ENCODE measurements at regions not wholly inside any gene's neighbourhood (a gene's known extent, or its start where the extent isn't known, plus 50 kb on each side); places are given as distances from the start of the nearest gene placed in this dataset.

DNA sequence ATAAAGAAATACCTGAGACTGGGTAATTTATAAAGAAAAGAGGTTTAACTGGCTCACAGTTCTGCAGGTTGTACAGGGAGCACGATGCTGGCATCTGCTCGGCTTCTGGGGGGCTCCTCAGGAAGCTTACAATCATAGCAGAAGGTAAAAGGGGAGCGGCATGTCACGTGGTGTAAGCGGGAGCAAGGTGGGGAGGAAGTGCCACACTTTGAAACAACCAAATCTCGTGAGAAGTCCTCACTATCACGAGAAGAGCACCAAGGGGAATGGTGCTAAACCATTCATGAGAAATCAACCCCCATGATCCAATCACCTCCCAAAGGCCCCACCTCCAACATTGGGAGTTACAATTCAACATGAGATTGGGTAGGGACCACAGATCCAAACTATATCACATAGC, 67.7 kb downstream of the AKR1B1 start:
- no peak for DNase-seq (ENCODE audit: low read depth in 2 of 2)

DNA sequence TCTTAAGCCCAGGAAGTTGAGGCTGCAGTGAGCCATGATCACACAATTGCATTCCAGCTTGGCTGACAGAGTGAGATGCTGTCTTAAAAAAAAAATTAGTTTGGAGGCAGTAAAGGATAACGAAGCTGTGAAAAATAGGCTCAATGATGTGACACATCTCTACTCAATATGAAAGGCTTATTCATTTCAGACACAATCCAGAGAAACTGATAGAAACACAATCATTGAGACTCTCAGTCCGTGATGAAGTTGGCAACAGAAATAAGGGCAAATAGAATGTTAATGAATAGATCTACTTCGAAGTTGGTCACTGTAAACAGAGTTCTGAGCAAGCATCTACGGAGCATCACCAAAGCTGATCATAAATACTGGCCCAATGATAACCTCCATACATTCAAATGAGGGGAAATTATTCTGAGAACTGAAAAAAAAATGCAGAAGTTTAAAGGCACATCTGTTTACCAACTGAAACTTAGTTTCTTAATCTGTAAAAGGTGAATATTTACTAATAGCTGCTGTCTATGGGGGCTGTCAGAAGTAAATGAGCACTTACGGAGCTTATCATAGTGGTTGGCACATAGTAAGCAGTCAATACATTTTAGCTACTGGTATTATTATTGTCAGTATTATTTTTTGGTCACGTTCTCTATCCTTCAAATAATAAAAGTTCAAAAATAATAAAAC, 70.4 kb downstream of the AKR1B1 start:
- DNase-seq (ENCODE audit: low read depth in 2 of 2), result no peak

- no peak for DNase-seq (ENCODE audit: low read depth in 2 of 2)
Observed at GRCh38 chr7:134378562-134378961, 61.8 kb upstream of the SLC35B4 start.

GRCh38 chr7:134376693-134377092, 60.0 kb upstream of the SLC35B4 start:
- no peak for DNase-seq (ENCODE audit: low read depth in 2 of 2)

DNA sequence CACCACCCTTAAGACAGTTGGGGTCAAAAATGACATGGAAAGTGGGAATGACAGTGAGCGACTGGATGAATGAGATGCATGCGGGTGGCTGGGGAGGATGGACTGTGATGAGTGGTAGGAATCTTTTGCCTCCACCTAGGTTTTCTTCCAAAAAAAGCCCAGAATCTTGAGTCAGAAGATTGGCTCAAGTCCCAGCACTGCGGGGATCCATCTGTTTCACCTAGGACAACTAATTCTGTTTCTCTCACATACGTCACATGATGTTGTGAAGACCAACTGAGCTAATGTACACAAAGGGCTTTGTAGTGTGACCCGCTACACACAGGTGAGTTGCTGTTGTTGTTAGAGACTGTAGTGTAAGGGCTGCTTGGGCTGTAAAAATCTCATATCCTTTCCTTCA, 58.5 kb upstream of the SLC35B4 start:
- no peak for DNase-seq (ENCODE audit: low read depth in 2 of 2)

DNA sequence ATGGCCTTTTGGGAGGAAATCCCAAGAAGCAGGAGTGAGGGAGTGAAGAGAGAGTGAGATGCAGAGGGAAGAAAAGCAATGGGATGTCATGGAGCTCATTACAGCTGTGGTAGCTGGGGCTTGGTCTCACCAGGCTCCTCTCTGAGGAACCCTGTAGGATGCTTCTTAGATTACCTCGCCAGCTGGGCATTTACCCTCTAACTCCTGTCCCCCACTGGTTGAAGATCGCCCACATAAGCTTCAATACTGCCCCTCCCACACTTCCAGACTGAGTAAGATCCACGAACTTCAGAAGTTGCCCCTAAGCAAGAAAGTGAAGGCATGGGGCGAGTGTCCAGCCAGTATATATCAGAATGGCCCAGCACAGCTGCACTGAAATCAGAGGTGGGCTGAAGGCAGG, 58.1 kb upstream of the SLC35B4 start:
- DNase-seq (ENCODE audit: low read depth in 2 of 2), result no peak

- DNase-seq (ENCODE audit: low read depth in 2 of 2), result no peak
Observed at GRCh38 chr7:134374291-134374690, 57.6 kb upstream of the SLC35B4 start.

- no peak for DNase-seq (ENCODE audit: low read depth in 2 of 2)
Observed at GRCh38 chr7:134372858-134373257, 56.1 kb upstream of the SLC35B4 start.

DNA sequence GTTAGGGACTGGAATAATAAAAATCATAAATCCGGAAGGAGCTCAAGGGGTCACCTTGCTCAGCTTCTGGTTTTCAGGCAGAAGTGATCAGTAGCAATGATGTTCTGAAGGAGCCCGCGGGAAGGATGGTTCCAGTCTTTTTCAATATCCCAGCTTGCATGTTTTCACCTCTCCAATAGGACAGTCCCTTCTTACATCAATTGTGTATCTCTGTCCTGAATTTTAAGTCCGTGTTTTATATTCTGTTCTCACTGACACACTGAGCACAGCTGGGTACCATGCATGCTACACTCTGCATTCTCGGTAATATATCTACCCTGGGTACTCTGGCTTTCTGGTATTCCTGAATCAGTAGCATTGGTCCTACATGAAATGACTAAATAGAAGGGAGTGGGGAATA, 55.2 kb upstream of the SLC35B4 start:
- DNase-seq (ENCODE audit: low read depth in 2 of 2), result no peak

DNA sequence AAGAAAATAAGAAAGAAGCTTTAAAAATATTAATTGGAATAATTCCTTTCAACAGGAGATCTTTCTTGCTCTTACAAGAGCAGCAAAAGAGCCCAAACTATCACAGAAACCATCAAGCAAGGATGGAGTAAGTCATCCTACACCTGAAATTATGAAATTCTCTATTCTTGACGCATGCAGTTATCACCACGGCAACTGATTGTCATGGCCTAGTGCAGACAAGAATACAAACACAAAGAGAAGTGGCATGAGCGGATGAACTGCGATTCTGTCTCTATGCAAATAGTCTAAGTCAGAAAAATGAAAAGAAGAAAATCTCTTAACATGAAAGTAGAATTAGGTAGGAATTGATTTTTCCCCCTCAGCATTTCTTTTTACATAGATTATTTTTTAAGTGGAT, 54.8 kb upstream of the SLC35B4 start:
- no peak for DNase-seq (ENCODE audit: low read depth in 2 of 2)

GRCh38 chr7:134370135-134370534, 53.4 kb upstream of the SLC35B4 start:
- no peak for DNase-seq (ENCODE audit: low read depth in 2 of 2)

DNA sequence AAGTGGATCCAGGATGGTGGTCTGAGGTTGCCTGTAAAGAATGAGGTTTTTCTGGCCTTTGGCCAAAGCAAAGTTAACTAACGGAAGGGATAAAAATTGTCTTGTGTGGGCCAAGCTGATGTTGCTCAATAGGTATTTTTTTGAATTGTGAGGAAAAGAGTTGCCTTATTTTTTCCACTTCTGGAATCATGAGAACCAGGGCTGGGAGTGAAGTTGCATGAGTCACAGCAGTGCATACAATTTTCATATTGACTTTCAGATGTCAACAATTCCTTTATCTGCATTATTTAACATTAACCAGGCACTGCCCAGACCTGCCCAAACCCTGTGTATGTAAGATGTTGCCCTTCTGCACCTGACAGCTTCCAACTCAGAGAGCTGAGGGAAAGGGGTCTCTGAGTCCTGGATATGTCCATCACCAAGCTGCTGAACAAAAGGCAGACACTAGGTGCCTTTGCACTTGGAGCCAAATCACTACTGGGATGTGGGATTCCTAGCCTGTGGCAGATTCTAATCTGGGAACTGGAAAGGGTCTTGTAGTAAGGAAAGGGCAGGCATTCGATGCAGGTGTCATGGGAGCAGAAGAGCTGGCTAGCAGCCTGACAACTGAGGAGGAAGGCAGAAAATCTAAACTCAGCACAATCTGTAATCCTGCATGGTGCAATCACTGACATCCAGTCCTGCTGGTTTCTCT, 52.3 kb upstream of the SLC35B4 start:
- peak; percentile 72 to 91 for DNase-seq (ENCODE audit: low read depth in 2 of 2)

DNA sequence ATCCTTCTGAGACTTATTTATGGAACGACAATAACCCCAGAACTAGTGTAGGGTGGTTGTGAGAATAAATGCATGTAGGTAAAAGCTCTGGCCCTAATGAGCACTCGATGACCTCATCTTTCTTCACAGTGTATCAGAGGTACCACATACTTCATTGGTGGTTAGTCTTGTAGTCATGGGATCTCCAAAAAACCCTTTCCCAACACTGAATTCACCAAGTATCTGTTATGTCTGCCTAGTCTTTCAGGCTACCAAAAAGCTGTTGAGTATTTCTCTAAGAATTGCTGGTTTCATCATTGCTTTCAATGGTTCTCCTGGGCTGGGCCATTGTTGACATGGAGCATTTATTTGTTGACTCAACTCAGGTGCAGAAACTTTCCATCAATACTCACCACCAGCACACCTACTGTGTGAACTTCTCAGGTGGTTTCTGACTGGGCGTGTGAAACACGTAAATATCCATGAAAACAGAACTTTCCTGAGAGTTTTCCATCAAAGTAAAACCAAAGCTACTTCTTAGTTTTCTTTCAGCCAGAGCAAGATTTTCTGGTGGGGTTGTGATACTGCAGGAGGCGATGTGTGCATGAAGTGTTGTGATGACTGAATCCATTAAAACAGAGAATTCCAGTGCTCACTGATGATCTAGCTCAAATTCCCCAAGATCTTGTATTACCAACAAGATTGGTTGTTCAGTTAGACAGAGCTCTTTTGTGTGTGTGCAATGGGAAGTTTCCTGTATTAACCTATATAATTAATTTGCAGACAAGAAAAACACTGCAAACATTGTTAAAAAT, 51.4 kb upstream of the SLC35B4 start:
- peak in 1 of 2 donors; percentile 6 for DNase-seq (ENCODE audit: low read depth in 2 of 2)
